Hepatocyte (in vitro differentiated cells): ENCODE measurements at regions not wholly inside any gene's neighbourhood (a gene's known extent, or its start where the extent isn't known, plus 50 kb on each side); places are given as distances from the start of the nearest gene placed in this dataset.
"Not testable (repeated sequence)": the region's sequence is repeated elsewhere in the genome, so short reads cannot be mapped to it uniquely, and the experiment has no call there.

ENCODE experiments used
- DNase-seq: peaks from one replicate; pipeline ENCODE4 v3.0.0-alpha.2; 2016; ENCODE audit warnings: low spot score
- H2AFZ ChIP-seq: fragments of 200-600 bp; sonication (generic); 2 replicates; pipeline ENCODE4 v1.6.0; 2016; ENCODE audit warnings: antibody characterized with exemption, mild to moderate bottlenecking
- H3K27ac ChIP-seq: fragments of 200-600 bp; sonication (generic); 2 replicates; pipeline ENCODE4 v1.5.1; 2016; ENCODE audit warnings: mild to moderate bottlenecking
- H3K27me3 ChIP-seq: fragments of 200-600 bp; sonication (generic); 2 replicates; pipeline ENCODE4 v1.6.1; 2016
- H3K36me3 ChIP-seq: fragments of 200-600 bp; sonication (generic); replicated peaks from 2 replicates; pipeline ENCODE4 v1.5.1; 2016; ENCODE audit warnings: low read depth; ENCODE audit not compliant: insufficient read depth
- H3K4me1 ChIP-seq: fragments of 200-600 bp; sonication (generic); 2 replicates; pipeline ENCODE4 v1.5.1; 2016; ENCODE audit warnings: mild to moderate bottlenecking, moderate library complexity; ENCODE audit not compliant: insufficient read depth
- H3K4me2 ChIP-seq: fragments of 200-600 bp; sonication (generic); 2 replicates; pipeline ENCODE4 v1.6.0; 2016
- H3K4me3 ChIP-seq: fragments of 200-600 bp; sonication (generic); 2 replicates; pipeline ENCODE4 v1.5.1; 2016; ENCODE audit warnings: mild to moderate bottlenecking
- H3K79me2 ChIP-seq: fragments of 200-600 bp; sonication (generic); 2 replicates; pipeline ENCODE4 v1.6.0; 2017; ENCODE audit warnings: mild to moderate bottlenecking
- H3K9me2 ChIP-seq: fragments of 200-600 bp; sonication (generic); replicated peaks from 2 replicates; pipeline ENCODE4 v1.6.0; 2017; ENCODE audit warnings: mild to moderate bottlenecking; ENCODE audit not compliant: insufficient read depth
- H3K9me3 ChIP-seq: fragments of 200-600 bp; sonication (generic); 2 replicates; pipeline ENCODE4 v1.5.1; 2016; ENCODE audit warnings: low read depth, mild to moderate bottlenecking
- H4K20me1 ChIP-seq: fragments of 200-600 bp; sonication (generic); 2 replicates; pipeline ENCODE4 v1.6.0; 2016; ENCODE audit warnings: mild to moderate bottlenecking; ENCODE audit not compliant: insufficient read depth, poor library complexity, severe bottlenecking
- CTCF ChIP-seq: fragments of 200-600 bp; sonication (generic); IDR thresholded peaks from 2 replicates; pipeline ENCODE4 v1.5.1; 2016; ENCODE audit warnings: antibody characterized with exemption, mild to moderate bottlenecking; ENCODE audit not compliant: poor library complexity
- EZH2 ChIP-seq: fragments of 200-600 bp; sonication (generic); IDR thresholded peaks from 2 replicates; pipeline ENCODE4 v1.6.1; 2016; ENCODE audit warnings: antibody characterized with exemption, mild to moderate bottlenecking, borderline replicate concordance
- EZH2phosphoT487 ChIP-seq: fragments of 200-600 bp; sonication (generic); IDR thresholded peaks from one replicate; pipeline ENCODE4 v1.6.1; 2018; ENCODE audit warnings: antibody characterized with exemption, mild to moderate bottlenecking, low read depth, moderate library complexity; ENCODE audit not compliant: unreplicated experiment, severe bottlenecking
- WGBS: methylation state at CpG from one replicate; pipeline ENCODE4 v1.1.6; 2016; ENCODE audit warnings: low lambda C conversion rate; ENCODE audit errors: missing lambda C conversion rate; 5-methylcytosine and 5-hydroxymethylcytosine counted together

- H3K79me2 ChIP-seq: no peaks in the 10 kb centered on the region
- H3K9me2 ChIP-seq: no peaks in the 10 kb centered on the region
- H3K4me3 ChIP-seq: no peak overlapping the region
- DNase-seq: no peak
- 86% methylated on average over 1 of the region's 1 CpG for WGBS
- no peaks in the 10 kb centered on the region for H3K36me3 ChIP-seq
- no peaks in the 10 kb centered on the region for H3K4me1 ChIP-seq
- no peak for TF ChIP-seq EZH2phosphoT487
- no peaks in the 10 kb centered on the region for H3K27me3 ChIP-seq
- no peaks in the 10 kb centered on the region for H4K20me1 ChIP-seq
- no peaks in the 10 kb centered on the region for H3K9me3 ChIP-seq
- H2AFZ ChIP-seq: no peak overlapping the region
- H3K4me2 ChIP-seq: no peak overlapping the region
- H3K27ac ChIP-seq: no peak overlapping the region
Measured at GRCh38 chr19:23554548-23554947, 132.5 kb downstream of the ZNF675 start.

DNA sequence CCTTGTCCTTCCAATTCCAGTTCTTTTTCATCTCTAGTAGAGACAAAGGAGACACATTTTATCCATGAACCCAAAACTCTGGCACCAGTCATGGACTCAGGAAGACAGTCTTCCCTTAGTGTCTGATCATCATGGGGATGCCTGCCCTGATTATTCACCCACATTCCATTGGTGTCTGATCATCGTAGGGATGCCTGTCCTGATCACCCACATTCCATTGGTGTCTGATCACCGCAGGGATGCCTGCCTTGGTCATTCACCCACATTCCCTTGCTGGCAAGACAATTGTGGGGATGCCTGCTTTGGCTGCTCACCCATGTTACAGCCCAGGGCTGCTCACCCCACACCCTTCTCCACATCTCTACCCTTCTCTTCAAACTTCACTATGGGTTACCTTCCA, 136.9 kb downstream of the ZNF675 start:
- H3K27ac ChIP-seq, H3K4me3 ChIP-seq, H3K27me3 ChIP-seq, H3K4me2 ChIP-seq, H3K36me3 ChIP-seq, H4K20me1 ChIP-seq, H3K9me3 ChIP-seq, H3K9me2 ChIP-seq, H2AFZ ChIP-seq, H3K4me1 ChIP-seq, DNase-seq, H3K79me2 ChIP-seq: not testable (repeated sequence)
- 72% methylated on average over 2 of the region's 2 CpGs for WGBS

- H3K27me3 ChIP-seq: no peaks in the 10 kb centered on the region
- H3K79me2 ChIP-seq: no peaks in the 10 kb centered on the region
- H3K27ac ChIP-seq: no peak overlapping the region
- H3K4me1 ChIP-seq: no peaks in the 10 kb centered on the region
- TF ChIP-seq EZH2: no peak
- no peak for TF ChIP-seq CTCF
- TF ChIP-seq EZH2phosphoT487: no peak
- H3K4me2 ChIP-seq: no peak overlapping the region
- no peaks in the 10 kb centered on the region for H3K9me3 ChIP-seq
- H3K36me3 ChIP-seq: no peaks in the 10 kb centered on the region
- no peaks in the 10 kb centered on the region for H4K20me1 ChIP-seq
- H2AFZ ChIP-seq: no peak overlapping the region
- H3K9me2 ChIP-seq: no peaks in the 10 kb centered on the region
- 78% methylated on average over 11 of the region's 11 CpGs for WGBS
- no peak for DNase-seq
- no peak overlapping the region for H3K4me3 ChIP-seq
Measured at GRCh38 chr19:23547816-23548430, 139.1 kb downstream of the ZNF675 start.

GRCh38 chr19:23547156-23547555, 139.9 kb downstream of the ZNF675 start:
- H3K4me2 ChIP-seq: no peak overlapping the region
- no peaks in the 10 kb centered on the region for H3K9me3 ChIP-seq
- H3K36me3 ChIP-seq: no peaks in the 10 kb centered on the region
- no peaks in the 10 kb centered on the region for H3K4me1 ChIP-seq
- H3K27ac ChIP-seq: no peak overlapping the region
- no peaks in the 10 kb centered on the region for H4K20me1 ChIP-seq
- 83% methylated on average over 3 of the region's 3 CpGs for WGBS
- DNase-seq: no peak
- H3K79me2 ChIP-seq: no peaks in the 10 kb centered on the region
- H3K4me3 ChIP-seq: no peak overlapping the region
- H3K9me2 ChIP-seq: no peaks in the 10 kb centered on the region
- H3K27me3 ChIP-seq: no peaks in the 10 kb centered on the region
- no peak for TF ChIP-seq EZH2phosphoT487
- no peak for TF ChIP-seq CTCF
- no peak for TF ChIP-seq EZH2
- no peak overlapping the region for H2AFZ ChIP-seq
